ENCODE measurements at regions not wholly inside any gene's neighbourhood (a gene's known extent, or its start where the extent isn't known, plus 50 kb on each side); places are given as distances from the start of the nearest gene placed in this dataset.
"Not testable (repeated sequence)": the region's sequence is repeated elsewhere in the genome, so short reads cannot be mapped to it uniquely, and the experiment has no call there.

GRCh38 chr13:18608851-18609250 lies 572.8 kb downstream of the TUBA3C start:
- not testable (repeated sequence) for TF ChIP-seq CTCF (IDR thresholded peaks at IDR 0.05); ZFX (IDR thresholded peaks at IDR 0.05; ENCODE audit: borderline replicate concordance)

Data from 22Rv1 (cell line).